ENCODE measurements at regions not wholly inside any gene's neighbourhood (a gene's known extent, or its start where the extent isn't known, plus 50 kb on each side); places are given as distances from the start of the nearest gene placed in this dataset.

DNA sequence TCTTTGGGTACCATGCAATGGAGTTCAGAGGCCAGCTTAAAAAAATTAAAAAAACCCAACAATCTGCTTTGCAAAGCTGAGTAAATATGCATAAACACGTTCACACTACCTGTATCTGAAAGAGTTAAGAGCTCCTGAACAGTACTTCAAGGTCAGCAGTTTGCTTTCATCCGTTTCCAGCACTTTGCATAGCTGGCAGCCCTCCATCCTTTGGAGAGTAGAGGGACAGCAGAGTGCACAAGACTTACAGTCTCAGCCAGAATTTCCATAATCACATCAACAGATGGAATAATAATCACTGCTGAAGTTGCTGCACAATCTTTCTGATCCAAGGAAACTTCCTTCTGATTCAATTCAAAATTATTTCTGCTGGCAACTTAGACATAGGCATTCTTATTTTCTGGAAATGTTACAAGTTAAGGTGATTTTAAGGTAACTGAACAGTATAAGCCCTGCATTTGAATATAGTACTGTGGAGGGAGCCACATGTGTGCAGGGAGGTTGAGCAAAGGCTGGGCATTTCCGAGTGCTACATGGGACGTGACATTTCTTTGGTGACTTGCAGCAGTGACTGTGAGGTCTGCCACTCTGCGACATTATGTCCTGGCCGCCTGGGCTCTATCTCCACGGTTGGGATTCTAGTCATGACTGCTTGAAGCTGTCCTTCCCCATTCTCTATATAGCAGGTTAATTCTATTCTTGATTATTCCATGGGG lies 73.5 kb upstream of the EMCN start:
- in situ Hi-C loops (cut with MboI; ENCODE audit: low pct_unique_long_range_greater_than_20kb, low sequenced_read_pairs): no loop called here
- no peak for DNase-seq

DNA sequence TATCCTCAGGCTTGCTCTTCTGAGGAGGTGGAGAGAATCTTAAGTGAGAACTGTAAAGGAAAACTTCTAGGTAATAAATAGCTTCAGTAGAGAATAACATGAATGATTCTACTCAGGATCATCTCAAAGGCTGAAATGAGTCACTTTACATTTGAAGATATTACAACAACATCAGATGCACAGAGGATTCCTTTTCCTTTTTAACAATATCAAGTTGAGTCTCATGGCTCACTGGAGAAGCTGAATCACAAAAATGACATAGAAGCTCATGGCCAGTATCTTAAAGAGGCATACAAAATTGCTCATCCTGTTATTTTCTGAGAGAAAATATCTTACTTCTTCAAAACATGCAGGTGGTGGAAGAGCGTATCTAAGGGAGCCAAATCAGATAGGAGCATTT lies 72.5 kb upstream of the EMCN start:
- DNase-seq: no peak

DNA sequence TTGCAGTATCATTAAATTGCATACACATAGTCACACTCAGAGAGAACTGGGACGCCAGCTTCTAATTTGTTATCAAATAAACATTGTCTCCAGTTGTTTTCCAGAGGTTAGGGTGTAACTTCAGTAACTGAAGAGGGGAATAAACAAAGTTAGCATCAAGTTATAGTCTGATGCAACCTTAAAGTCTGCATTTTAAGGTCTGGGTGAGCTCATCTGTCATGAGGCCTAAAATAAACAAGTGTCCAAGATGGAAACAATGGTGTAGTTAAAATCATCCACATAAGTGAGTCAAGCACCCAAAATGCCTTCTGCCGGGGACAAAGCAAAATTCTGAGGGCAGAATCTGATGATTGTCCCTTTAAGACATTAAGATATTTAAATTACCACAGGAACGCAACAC lies 70.3 kb upstream of the EMCN start:
- in situ Hi-C loops (cut with MboI; ENCODE audit: low pct_unique_long_range_greater_than_20kb, low sequenced_read_pairs): no loop called here

More for the DNA sequence above, 72.5 kb upstream of the EMCN start:
- in situ Hi-C loops (cut with MboI; ENCODE audit: low pct_unique_long_range_greater_than_20kb, low sequenced_read_pairs): no loop called here

DNA sequence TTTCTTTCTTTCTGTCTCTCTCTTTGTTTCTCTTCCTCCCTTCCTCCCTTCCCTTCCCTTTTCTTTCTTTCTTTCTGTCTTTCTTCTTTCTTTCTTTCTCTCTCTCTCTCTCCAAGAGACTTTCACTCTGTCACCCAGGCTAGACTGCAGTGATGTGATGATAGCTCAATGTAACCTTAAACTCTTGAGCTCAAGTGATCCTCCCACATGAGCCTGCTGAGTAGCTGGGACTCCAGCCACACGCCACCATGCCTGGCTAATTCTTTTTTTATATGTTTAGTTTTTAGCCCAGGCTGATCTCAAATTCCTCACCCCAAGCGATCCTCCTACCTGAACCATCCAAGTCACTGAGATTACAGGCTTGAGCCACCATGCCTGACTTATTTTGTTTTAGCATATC lies 64.3 kb upstream of the EMCN start:
- in situ Hi-C loops (cut with MboI; ENCODE audit: low pct_unique_long_range_greater_than_20kb, low sequenced_read_pairs): no loop called here
- no peak for DNase-seq

More for the DNA sequence above, 70.3 kb upstream of the EMCN start:
- no peak for DNase-seq

DNA sequence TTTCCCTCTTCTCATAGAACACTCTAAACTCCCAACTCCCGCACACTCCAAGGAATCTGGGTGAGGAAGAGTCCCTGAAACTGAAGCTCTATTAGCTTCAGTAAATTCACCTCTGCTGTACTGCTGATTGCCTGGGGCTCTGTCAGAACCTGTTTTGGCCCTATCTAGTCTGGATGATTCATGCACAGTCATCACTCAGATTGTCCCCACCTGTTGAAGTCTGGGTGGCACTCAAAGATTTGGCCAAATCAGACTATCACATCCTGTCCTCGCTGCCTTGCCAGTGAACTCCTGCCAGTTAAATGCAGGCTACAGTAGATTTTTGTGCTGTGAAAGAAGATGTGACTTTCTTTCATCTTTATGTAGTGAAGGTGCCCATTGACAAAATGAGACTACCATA lies 63.5 kb upstream of the EMCN start:
- no peak for DNase-seq
- in situ Hi-C loops (cut with MboI; ENCODE audit: low pct_unique_long_range_greater_than_20kb, low sequenced_read_pairs): no loop called here

DNA sequence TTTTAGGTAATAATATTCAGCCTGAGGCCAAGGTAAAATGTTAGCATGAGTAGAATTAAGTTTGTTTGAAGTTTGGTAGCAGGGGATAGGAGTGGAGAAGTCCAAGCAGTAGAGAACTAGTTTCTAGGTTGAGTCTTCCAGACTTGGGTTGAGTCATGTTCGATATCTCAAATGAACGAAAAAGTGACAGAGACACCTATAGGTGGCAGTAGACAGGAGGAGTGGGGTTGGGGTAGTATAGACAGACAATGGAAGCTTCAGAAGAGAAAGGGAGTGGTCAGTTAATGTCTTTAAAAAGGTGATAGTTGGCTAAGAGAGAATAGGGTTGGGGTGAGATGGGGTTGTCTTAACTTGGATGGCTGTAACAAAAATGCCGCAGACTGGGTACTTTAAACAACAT lies 58.7 kb upstream of the EMCN start:
- in situ Hi-C loops (cut with MboI; ENCODE audit: low pct_unique_long_range_greater_than_20kb, low sequenced_read_pairs): no loop called here
- DNase-seq: peak; percentile 12

DNA sequence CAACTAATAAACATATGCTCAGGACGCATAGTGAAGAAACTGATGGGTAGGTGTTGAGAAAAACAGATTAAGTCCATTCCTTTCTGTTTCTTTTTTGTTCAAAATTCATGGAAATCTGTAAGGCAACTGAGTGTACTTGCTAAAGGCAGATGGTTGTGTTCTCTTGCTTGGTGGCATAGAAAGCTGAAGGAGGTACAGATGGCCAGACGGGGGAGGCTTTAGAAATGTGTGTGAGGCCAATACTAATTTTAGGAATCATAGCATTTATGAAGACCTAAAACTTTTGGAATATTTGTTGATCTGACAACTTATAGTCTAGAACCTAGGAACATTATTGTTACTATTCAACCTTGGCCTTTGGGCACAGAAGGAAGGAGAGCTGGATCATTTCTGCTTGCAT lies 56.8 kb upstream of the EMCN start:
- no peak for DNase-seq
- in situ Hi-C loops (cut with MboI; ENCODE audit: low pct_unique_long_range_greater_than_20kb, low sequenced_read_pairs): no loop called here

DNA sequence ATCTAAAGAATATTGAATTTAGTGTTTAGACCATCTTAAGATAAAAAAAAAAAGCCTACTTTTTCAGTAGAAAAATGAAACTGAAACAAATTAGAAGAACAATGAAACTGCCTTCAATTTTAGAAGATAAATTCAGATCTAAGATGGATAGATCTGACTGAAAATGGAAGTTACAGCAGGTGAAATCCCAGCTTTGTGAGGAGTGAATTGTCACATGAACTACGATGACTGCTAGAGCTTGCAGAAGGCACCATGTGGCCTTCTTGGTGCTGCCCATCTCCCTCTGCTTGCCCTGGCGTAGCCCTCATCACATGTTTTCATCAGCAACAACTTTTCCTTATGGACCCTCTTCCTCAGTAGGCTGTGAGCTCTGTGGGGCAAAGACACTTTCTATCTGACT lies 51.4 kb upstream of the EMCN start:
- in situ Hi-C loops (cut with MboI; ENCODE audit: low pct_unique_long_range_greater_than_20kb, low sequenced_read_pairs): no loop called here
- no peak for DNase-seq
